Kidney epithelial cell (primary cell): ENCODE measurements at regions not wholly inside any gene's neighbourhood (a gene's known extent, or its start where the extent isn't known, plus 50 kb on each side); places are given as distances from the start of the nearest gene placed in this dataset.

Experiments
- DNase-seq: peaks from one replicate; pipeline ENCODE4 v3.0.0-alpha.2; 2010; ENCODE audit warnings: low read depth
- H3K27me3 ChIP-seq: 2 replicates; pipeline ENCODE4 v1.6.0; 2011; ENCODE audit warnings: low read length; ENCODE audit not compliant: control insufficient read depth, insufficient read depth
- H3K36me3 ChIP-seq: 2 replicates; pipeline ENCODE4 v1.5.1; 2011; ENCODE audit warnings: low read length; ENCODE audit not compliant: control insufficient read depth, insufficient read depth
- H3K4me3 ChIP-seq: 2 replicates; pipeline ENCODE4 v1.5.1; 2011; ENCODE audit warnings: low read depth, mild to moderate bottlenecking, control low read depth, low read length
- TF ChIP-seq, protein P1 (sequence below): IDR thresholded peaks from 2 replicates; pipeline ENCODE4 v1.5.1; 2011; ENCODE audit warnings: mild to moderate bottlenecking, moderate library complexity, low read length, control low read depth, inconsistent platforms; ENCODE audit not compliant: insufficient read depth, poor library complexity, severe bottlenecking

DNA sequence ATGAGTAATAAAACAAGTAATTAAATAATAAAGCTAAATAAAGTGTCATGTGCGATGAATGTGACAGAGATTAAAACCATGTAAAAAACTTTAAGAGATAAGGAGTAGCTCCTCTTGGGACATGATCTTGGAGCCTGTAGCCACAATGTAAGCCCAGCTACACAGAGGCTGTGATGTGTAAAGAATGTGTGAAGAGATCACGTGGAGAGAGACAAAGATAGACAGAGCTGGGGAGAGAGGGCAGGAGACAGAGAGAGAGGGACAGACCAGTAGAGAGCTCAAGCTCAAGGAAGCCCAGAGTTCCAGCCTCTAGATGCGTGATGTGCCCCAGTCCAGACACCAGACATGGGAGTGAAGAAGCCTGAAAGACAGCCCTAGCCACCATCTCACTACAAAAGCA is 644.1 kb downstream of the TNS3 start:
- Histone ChIP-seq H3K27me3 (no peaks in the 10 kb centered on the region), H3K4me3 (no peak overlapping the region), H3K36me3 (no peaks in the 10 kb centered on the region)
- DNase-seq = no peak
- TF ChIP-seq, protein P1, sequence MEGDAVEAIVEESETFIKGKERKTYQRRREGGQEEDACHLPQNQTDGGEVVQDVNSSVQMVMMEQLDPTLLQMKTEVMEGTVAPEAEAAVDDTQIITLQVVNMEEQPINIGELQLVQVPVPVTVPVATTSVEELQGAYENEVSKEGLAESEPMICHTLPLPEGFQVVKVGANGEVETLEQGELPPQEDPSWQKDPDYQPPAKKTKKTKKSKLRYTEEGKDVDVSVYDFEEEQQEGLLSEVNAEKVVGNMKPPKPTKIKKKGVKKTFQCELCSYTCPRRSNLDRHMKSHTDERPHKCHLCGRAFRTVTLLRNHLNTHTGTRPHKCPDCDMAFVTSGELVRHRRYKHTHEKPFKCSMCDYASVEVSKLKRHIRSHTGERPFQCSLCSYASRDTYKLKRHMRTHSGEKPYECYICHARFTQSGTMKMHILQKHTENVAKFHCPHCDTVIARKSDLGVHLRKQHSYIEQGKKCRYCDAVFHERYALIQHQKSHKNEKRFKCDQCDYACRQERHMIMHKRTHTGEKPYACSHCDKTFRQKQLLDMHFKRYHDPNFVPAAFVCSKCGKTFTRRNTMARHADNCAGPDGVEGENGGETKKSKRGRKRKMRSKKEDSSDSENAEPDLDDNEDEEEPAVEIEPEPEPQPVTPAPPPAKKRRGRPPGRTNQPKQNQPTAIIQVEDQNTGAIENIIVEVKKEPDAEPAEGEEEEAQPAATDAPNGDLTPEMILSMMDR = no peak

DNA sequence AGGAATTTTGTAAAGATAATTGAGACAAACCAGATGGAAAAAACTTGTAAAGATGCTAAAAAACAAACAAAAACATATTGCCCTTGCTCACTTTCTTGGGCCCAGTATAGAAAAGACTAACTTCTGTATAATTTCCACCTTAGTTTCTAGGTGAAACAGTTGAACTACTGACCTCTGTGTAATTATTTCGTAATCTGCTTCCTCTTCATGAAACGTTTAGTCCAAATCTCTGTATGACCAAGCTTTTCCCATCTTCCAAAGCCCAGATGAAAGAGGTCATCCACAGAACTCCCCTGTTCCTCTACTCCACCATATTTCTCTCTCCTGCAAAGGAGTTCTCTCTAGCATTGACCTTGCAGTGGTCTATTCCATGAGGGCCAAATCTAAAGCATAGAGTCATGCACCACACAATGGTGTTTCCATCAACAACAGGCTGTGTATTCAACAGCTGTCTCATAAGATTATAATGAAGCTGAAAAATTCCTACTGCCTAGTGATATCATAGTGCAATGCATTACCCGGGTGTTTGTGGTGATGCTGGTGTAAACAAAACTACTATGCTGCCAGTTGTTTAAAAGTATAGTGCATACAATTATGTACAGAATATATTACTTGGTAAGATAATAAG is 647.6 kb downstream of the TNS3 start:
- no peaks in the 10 kb centered on the region for H3K36me3 ChIP-seq
- TF ChIP-seq, protein P1 = no peak
- no peak for DNase-seq
- H3K27me3 ChIP-seq = no peaks in the 10 kb centered on the region
- no peak overlapping the region for H3K4me3 ChIP-seq

DNA sequence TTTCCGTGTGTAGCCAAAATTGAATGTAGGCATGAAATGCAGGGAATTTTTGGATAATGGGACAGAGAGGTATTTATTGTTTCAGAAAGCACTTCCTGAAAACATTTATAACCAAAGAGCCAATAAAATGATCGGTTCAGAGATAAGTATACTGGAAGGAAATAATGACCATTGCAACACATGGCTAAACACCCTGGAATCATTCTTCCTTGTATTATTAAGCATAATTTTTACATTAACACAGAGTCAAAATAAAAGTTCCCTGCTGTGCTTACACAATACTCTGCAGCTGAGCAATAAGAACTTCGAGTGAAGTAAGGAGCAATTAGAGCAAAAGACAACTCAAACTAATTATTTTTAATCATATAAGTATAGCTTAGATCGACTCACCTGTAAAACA is 648.3 kb downstream of the TNS3 start:
- Histone ChIP-seq H3K27me3 (no peaks in the 10 kb centered on the region), H3K36me3 (no peaks in the 10 kb centered on the region), H3K4me3 (no peak overlapping the region)
- TF ChIP-seq, protein P1 = no peak
- DNase-seq = no peak

DNA sequence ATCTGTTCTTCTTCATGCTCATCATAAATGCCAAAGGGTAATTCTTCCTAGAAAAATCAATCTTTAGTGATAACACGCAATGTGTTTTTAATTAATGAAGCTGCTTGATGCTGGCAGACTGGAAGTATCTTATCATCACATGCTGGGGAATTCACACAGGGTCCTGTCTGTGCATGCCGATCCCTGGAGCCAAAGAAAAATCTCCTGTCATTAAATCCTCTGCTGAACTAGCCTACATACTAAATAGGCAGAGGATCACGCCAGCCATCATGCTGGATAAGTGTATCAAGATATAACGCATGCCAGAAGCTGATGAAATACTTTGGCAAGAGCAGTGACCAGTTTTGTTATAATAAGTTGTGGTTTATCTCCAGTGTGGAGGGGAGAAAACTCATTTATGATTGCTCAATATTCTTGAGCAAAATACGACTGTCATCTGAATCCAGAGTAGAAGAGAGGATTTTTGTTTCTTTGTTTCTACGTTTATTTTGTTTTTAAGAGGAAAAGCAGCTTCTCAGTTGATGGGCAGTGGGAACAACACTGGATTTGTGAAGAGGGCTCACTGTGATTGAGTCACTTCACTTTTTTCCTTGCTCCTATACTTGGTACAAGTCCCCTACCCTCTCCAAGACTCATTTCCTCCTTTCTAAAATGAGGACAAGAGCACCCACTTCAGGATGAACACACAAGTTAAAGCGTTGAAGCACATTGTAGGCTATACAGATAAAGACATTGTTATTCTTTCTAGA is 649.1 kb downstream of the TNS3 start:
- no peak overlapping the region for H3K4me3 ChIP-seq
- H3K27me3 ChIP-seq = no peaks in the 10 kb centered on the region
- TF ChIP-seq, protein P1 = no peak
- H3K36me3 ChIP-seq = no peaks in the 10 kb centered on the region
- DNase-seq = no peak

DNA sequence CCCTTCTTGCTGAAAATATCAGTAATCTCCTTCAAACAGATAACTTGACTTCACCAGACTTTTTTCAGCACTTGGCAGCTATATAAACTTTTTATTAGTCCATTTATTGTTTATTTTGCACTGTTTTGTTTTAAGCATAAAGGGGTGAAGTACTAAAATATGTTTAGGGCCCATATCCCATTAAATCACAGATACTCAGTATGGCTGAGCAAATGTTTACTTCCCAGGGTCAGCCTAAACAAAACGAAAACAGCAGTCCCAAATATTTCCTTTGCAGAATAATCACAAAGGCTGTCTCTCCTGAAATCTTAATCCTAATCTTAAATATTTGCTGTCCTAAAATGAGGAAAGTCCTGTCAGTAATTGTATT is 649.6 kb downstream of the TNS3 start:
- H3K4me3 ChIP-seq = no peak overlapping the region
- H3K27me3 ChIP-seq = no peaks in the 10 kb centered on the region
- no peak for DNase-seq
- TF ChIP-seq, protein P1 = no peak
- H3K36me3 ChIP-seq = no peaks in the 10 kb centered on the region
